ENCODE measurements at regions not wholly inside any gene's neighbourhood (a gene's known extent, or its start where the extent isn't known, plus 50 kb on each side); places are given as distances from the start of the nearest gene placed in this dataset.
A peak's percentile ranks its signal among the peaks of the same experiment; 100 is the strongest.

DNA sequence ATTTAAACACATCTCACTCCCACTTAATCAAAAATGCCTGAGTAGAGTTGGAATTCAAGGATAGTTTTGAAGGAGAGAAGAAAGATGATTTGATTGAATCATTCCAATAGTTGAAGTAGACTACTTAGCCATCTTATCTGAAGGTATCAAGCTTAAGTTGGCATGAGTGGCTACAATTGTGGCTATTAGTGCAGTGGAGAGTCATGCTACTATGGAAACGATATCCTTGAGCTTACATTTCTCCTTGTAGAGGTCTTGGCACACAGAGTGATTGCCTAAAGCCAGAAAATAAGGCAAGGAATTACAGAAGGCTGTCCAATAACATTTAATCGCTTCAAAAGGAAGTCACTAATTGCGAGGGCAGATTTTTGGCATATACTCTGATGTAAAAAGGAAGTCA, 1022.7 kb downstream of the IGSF11 start:
- no peak for DNase-seq

DNA sequence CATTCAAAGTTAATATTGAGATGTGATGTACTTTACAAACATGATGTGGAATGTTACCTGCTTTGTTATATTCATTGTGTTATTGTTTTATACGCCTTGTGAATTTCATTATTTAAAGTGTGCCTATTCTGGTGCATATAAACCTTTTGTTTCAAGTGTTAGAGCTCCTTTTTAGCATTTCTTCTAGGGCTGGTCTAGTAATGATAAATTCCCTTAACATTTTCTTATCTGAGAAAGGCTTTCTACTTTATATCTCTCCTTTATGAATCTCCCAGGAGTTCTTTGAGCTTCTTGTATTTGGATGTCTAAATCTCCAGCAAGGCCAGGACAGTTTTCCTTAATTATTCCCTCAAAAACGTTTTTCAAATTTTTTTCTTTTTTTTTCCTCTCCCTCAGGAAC, 1005.6 kb downstream of the IGSF11 start:
- DNase-seq = no peak

DNA sequence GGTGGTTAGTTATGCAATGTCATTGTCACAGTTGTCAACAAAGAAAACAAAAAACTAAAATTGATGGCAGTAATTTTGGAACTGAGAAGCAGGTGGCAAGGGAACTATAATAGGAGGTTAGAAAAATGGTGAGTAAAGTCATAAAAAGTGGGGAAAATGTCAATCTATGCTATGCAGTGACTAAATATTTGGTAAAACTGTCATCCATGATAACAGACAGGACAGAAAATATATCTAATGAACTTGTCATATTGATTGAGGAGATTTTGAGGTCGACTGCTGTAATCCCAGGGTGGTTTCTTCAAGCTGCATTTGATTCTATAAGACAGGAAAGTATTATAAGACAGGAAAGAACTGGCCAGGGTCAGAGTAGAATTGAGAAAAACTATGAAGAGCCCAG, 998.4 kb downstream of the IGSF11 start:
- no peak for DNase-seq

DNA sequence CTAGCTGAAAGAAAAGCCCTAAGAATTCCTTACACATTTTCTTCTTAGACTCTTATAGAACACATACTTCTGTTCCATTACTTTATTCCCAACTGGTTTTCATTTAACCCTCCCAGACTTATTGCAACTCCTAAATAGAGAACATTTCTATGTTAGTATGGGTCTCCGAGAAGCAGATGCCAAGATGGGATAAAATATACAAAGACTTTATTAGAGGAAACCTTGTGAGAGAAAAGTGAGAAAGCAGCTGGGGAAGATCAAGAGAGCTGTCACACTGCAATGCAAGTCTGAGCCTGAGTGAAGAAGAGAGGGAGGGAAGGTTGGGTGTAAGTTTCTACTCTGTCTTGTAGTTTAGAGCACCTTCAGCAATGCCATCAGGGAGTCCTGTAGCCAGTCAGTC, 979.3 kb downstream of the IGSF11 start:
- DNase-seq = no peak

DNA sequence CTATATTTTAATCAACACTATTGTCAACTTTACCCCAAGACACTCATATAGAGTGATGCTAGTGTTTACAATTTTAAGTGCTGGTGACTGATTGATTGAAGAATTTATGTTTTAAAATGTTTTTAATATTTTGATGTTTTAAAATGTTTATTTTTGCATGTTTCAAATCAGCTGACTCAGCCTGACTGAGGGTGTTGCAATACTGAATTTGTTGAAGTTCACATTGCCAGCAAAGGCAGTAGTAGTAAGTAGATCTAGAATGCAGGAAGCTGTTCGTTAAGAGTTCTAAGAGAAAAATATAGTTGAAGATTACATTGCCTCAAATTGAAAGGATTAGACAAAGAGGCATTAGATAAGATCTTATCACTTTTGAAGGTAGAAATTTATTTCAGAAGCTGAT, 977.6 kb downstream of the IGSF11 start:
- no peak for DNase-seq

DNA sequence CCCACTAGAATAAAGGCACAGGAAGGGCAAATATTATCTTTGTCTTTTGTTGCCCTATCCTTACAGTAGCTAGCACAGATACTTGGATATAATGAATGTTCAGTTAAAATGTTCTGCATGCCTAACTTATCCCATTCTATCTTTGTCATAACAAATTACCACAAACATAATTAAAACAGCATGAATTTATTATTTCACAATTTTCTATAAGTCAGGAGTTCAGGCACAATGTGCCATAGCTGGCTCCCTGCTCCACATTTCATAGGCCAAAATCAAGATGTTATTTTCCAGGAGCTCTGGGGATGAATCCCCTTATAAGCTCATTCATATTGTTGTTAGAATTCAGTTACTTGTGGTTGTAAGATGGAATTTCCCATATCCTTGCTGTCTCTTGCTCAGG, 975.5 kb downstream of the IGSF11 start:
- DNase-seq = no peak

DNA sequence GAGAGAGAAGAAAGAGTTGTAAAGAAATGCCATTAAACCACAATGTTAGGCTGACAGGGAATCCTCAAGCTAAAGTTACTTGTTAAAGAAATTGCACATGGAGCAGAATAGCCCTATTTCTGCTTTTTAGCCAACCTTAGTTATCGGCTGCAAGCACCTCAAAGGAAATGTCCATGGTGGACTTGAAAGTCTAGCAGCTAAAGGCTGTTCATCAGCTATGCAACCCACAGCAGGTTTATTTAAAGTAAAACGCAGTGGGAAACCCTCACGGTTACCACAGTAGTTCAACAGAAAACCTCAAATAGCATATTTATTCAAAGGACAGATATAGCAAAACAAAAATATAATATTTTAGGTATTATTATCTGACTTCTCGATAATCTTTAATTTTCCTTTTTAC, 967.2 kb downstream of the IGSF11 start:
- no peak for DNase-seq

DNA sequence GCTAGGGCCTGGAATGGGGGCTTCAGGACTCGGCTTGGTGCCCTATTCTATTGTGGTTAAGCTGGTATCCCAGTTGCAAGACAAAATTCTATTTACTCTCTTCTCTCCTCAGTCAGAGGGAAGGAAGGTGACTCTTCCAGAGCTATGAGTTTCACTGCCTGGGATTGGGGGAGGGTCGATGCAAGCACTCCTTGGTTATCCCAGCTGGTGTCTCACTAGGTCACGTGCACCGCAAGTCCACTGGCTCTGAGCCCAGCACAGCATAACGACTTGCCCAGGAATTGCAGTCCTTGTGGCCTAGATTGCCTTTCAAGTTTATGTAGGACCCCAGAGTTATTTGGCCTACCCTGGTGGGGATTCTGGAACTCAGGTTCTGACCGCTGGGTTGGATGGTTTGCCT, 958.8 kb downstream of the IGSF11 start:
- no peak for DNase-seq

DNA sequence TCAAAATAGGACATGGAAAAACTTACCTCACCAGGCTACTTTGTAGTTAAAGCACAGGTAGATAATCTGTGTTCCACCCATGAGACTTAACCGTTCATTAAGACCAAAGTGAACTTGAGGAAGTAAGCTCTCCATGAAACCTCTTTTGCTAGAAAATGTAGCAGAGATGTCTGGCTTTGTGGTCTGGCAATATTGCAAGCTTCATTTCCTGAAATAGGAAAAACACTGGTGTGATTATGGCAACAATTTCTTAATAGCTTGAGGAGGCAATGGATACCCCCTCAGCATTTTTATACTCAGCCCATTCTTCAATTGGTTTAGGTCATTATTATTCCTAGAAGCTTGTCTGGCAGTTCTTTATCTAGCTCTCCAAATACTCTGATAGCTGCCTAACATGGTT, 957.3 kb downstream of the IGSF11 start:
- no peak for DNase-seq

DNA sequence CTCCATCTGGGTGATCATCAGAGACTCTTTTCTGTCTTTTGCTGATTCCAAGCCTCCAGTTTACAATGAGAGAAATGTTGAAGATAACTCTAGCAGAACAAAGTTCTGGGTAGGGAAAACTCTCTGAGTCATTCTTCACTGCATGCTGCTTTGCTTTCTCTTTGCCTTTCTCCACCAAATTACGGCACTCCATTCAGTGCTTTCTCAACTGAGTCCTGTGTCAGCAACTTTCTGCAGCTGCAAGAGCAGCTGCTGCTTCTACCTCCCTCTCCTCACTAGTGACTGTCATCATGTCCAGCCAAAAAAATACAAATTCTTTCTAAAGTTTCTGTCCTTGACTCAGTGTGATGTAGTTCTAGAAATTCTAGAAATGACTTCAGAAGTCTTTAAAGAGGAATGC, 953.8 kb downstream of the IGSF11 start:
- no peak for DNase-seq

DNA sequence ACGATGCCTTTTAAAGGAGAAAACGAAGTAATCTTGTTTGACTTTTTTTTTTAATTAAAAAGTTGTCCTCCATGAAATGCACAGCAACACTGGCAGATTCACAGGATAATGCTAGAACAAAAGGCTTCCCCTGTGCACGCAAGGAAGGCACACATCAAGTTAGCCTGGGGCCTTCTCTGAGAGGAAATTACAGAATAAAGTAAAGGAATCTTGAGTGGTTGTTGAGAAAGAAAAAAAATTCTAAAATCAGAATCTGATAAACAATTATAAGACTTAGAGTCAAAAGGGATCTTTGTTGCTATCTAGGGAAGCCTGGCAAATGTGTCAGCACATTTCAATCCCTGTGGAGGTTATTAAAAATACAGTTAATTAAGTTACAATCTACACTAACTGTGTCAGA, 946.0 kb downstream of the IGSF11 start:
- no peak for DNase-seq

DNA sequence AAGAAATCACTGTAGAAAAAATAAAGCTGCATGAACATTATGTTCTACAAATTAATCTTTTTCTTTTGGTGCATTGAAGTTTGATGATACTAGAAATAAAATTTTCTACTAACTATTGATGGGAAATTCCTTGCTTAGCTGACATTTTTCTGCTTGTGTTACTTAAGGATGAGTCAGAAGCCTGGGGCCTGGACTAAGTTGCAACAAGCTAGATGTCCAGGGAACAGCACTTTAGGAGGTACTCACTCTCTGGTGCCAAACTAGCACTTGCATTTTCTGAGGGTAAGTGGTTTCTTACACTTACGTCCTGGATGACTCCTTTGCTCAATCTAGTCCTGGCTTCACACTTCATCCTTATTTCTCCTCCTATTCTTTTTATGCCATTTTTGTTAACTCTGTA, 945.1 kb downstream of the IGSF11 start:
- DNase-seq = no peak

DNA sequence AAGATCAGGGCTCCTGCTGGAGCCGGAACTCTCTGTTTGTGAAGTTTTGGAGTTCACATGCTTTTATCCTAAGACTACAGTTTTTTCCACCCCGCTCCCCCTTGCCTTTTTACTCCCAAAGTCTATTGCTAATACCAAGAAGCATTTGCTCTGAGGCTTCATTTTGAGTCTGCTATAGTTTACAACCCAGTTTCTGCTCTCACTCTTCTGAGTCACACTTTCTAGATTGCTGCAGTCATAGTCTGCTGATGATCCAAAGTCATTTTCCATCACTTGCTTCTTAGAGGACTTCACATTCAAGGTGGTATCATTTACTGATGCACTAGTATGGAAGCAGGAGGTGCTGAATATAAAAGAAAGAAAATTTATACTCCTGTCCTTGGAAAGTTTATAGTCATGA, 937.4 kb downstream of the IGSF11 start:
- DNase-seq = no peak

DNA sequence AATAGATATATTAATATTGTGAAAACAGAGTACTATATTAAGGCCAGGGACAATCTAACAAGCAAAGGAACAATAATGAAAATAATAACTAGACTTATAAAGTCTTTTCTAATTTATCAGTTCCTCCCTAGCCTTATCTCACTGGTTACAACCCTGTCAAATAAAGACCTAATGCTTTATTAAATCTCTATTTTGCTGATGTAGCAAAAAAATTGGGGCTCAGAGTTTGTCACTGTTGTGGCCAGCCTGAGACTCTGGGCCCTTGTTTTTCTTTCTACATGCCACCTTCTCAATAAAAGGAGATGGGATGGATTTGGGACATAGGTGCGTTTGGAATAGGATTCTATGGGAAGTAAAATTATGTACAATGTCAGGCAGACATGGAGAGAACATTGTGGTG, 937.0 kb downstream of the IGSF11 start:
- DNase-seq = no peak

DNA sequence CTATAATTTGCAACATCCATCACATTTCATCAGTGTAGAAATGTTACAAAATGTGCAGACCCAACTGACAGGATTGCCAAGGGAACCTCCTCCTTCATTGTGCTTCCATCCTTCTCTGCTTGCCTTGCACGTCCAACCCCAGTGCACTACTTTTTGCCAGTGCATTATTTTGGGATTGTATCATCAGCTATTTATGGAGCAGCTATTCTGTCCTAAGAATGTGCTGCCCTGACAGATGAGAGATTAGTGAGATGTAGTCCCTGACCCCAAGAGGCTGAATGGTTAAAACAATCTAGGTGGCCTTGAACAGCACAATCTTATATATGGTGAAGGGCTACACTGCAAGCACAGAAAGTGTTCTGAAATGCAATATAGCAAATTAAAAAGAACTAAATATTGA, 935.8 kb downstream of the IGSF11 start:
- DNase-seq = no peak

DNA sequence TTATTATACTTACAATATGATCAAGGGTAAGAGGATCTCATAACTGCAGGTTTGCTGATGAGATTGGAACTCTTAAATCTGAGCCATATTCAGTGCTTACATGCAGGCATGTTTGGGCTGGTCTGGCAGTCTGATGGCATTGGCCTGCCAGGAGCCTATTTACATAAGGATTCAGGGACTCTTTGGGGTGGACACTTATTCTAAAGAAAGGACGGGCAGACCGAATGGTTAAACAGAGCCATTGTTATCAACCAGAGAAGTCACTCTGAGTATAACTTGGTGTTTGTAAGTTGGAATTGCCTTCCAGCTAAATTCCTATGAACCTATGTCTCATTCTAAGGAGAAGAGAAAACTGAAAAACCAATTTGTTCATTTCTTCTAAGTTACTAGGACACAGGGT, 932.8 kb downstream of the IGSF11 start:
- no peak for DNase-seq

DNA sequence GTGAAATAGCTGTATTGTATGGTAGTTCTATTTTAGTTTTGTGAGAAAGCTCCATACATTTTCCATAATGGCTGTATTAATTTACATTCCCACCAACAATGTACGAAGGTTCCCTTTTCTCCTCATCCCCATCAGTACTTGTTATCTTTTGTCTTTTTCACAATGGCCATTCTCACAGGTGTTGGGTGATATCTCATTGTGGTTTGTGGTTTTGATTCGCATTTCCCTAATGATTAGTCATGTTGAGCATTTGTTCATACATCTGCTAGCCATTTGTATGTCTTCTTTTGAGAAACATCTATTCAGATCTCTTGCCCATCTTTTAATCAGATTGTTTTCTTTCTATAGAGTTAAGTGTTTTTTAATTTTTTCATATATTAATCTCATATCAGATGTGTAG, 931.9 kb downstream of the IGSF11 start:
- DNase-seq = peak; percentile 1

DNA sequence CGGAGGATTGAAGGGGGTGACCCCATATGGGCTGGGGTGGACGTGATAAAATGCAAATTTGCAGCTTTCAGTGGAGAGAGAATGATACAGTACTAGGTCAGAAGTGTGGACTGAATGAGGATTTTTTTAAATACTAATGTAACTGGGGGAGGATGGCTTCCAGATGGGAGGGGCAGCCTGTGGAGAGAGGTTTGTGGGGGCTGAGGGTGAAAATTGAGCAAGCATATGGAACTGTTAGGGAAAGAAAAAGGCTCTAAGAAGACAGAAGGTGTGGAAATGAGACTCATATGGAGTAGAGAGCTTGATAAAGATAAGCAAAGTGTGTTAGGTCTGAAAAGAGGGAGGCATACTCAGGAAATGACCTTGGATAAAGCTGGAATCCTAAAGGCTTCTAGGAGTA, 926.4 kb downstream of the IGSF11 start:
- no peak for DNase-seq

DNA sequence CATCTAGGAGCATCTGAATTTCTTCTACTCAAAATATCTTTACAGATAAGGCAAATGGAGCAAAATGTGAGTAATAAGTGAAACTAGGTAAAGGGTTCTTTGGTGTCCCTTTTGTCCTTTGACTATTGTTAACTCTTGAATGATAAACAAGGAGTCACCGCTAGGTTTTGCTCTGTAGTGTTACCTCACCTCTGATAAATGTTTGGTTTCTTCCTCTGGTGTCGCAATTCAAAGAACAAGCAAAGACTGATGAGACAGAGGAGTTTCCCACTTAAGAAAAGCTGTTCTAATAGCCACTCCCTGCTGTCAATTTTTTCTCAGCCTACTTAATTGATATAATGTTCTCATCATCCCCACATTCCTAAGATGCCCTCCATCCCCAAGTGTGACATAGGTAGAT, 925.9 kb downstream of the IGSF11 start:
- DNase-seq = no peak

DNA sequence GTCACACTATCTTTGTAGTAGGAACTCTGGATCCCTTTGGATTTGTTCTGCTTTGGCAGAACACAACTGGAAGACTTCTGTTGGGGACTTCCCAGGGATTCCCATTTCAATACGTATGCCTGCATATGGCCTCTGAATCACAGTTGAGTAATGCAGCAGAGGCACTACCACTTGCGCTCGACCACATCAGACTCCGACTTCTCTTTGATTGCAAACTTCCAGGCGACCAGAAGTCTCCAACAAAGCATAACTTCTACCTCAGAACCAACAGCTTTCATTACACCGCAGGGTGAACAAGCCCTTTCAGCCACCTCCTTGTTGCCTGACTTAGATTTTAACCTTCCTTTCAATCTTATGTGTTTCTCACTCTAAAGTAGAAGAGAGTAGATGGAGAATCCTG, 924.4 kb downstream of the IGSF11 start:
- no peak for DNase-seq

DNA sequence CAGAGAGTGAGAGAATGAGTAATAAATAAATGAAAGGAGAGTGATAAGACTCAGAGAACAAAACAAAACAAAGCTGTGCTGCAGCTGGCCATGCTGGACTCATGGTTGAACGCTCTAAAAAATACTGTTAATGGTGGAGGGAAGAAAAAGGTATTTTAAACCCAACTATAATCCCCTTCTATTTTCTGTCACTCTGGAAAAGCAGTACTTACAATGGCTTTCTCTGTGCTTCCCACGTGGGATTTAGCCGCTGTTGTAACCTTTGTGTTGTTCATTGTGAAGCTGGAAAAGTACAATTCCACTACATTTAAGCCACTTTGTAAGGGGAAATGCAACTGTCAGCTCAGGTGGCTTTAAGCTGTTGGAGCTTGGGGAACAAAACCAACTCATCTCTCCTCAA, 917.7 kb downstream of the IGSF11 start:
- DNase-seq = no peak

DNA sequence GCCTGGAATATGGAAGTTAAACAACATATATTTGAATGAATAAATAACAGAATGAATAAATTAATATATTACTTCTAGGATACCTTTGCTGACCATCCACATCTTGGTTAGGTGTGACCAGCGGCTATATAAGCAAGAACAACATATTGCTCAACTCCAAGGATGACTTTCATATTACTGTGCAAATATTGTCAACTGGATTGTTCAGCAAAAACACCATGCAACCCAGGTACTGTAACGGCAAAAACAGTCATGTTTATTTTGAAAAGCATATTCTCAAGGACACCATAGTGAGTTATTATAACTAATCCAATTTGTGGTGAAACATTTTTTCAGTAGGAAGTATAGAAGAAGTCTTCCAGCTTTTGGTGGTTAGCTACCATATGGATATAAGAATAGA, 907.9 kb downstream of the IGSF11 start:
- DNase-seq = no peak

DNA sequence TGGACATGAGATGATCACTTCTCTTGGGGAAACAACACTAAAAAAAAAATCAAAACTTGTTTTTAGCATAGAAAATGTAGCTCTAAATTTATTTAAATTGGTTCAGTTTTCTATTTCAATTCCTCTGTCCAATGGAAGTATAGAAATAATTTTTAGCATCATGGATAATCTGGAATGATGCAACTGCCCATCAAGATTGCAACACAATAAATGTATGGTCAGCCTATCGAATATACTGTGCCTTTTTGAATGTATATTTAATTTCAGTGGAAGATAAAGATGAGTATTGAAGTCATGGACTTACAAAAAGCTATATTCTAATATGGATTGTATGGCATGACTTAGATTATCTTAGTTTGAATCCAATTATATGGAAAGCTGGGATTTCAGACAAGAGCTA, 906.7 kb downstream of the IGSF11 start:
- DNase-seq = no peak

DNA sequence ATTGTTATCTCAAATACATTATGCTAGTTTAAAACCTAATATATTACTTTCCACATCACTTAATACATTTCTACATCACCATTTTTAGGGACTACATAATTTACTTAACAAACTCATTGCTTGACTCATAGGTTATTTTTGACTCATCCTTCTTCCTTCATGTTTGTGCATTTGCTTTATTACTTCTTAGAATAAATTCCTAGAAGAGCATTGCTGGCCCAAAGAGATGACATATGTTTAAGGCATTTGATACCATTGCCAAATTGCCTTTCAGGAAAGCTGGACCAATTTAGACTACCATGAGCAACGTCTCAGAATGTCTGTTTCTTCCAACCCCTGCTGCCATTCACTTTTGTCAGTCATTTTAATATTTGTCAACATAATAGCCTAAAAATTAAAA, 905.8 kb downstream of the IGSF11 start:
- no peak for DNase-seq

DNA sequence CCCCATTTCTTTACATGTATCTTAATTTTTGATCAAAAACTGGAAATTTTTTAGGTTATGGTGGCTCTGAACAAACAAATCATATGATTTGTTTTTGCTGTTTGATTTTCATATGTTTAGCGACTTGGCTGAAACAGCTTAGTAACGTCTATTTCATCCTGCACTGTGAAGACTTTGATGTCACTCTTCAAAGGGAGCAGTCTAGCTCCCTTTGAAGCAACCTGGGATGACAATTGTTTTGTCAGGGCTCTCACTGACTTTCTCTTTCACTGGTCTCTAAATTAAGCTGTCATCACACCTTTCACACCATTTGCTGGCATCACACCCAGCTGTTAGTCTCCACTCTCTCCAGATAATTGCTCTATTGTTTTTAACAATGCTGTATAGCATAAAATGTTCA, 896.9 kb downstream of the IGSF11 start:
- DNase-seq = no peak

DNA sequence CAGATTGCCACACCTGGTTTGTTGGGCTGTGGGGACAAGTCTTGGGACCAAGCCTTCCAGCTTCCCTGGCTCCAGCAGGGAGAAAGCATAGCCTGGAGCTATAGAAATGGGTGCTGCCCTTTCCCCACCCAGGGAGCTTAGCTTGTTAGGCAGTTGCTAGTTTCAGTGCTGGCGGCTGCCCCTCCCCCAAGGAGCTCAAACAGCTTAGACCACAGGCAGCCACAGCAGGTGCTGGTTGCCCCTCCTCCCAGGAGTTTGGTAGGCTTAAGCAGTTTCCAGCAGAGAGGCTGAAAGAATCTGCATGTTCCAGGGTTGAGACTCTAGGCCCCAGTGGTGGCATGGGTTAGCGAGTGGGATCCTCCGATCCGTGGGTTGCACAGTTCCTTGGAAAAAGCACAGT, 889.7 kb downstream of the IGSF11 start:
- no peak for DNase-seq

Data from NCI-H526 treated with DMSO at 0.1 percent for 48 hours (cell line).